ENCODE measurements at regions not wholly inside any gene's neighbourhood (a gene's known extent, or its start where the extent isn't known, plus 50 kb on each side); places are given as distances from the start of the nearest gene placed in this dataset.
"Not testable (repeated sequence)": the region's sequence is repeated elsewhere in the genome, so short reads cannot be mapped to it uniquely, and the experiment has no call there.

- DNase-seq (ENCODE audit: low read depth): no peak
- TF ChIP-seq CTCF (conservative IDR thresholded peaks at IDR 0.05; ENCODE audit: control insufficient read depth, insufficient read depth, low read depth, low read length): no peak
- H3K4me3 ChIP-seq (ENCODE audit: control insufficient read depth, low read depth, low read length): no peak overlapping the region
Observed at GRCh38 chr15:69871511-69872134, 226.1 kb downstream of the TLE3 start.

- DNase-seq (ENCODE audit: low read depth): no peak
- H3K4me3 ChIP-seq (ENCODE audit: control insufficient read depth, low read depth, low read length): no peak overlapping the region
- TF ChIP-seq CTCF (conservative IDR thresholded peaks at IDR 0.05; ENCODE audit: control insufficient read depth, insufficient read depth, low read depth, low read length): no peak
Observed at GRCh38 chr15:69873807-69874206, 223.9 kb downstream of the TLE3 start.

- DNase-seq (ENCODE audit: low read depth): no peak
Observed at GRCh38 chr15:69874321-69874720, 223.4 kb downstream of the TLE3 start.

GRCh38 chr15:69876064-69876940, 221.4 kb downstream of the TLE3 start:
- TF ChIP-seq CTCF (conservative IDR thresholded peaks at IDR 0.05; ENCODE audit: control insufficient read depth, insufficient read depth, low read depth, low read length): no peak
- no peak overlapping the region for H3K4me3 ChIP-seq (ENCODE audit: control insufficient read depth, low read depth, low read length)
- no peak for DNase-seq (ENCODE audit: low read depth)

More at GRCh38 chr15:69874321-69874720, 223.4 kb downstream of the TLE3 start:
- H3K4me3 ChIP-seq (ENCODE audit: control insufficient read depth, low read depth, low read length): no peak overlapping the region
- TF ChIP-seq CTCF (conservative IDR thresholded peaks at IDR 0.05; ENCODE audit: control insufficient read depth, insufficient read depth, low read depth, low read length): no peak

GRCh38 chr15:69879963-69880362, 217.8 kb downstream of the TLE3 start:
- H3K4me3 ChIP-seq (ENCODE audit: control insufficient read depth, low read depth, low read length): not testable (repeated sequence)

GRCh38 chr15:69880571-69881301, 217.0 kb downstream of the TLE3 start:
- no peak for TF ChIP-seq CTCF (conservative IDR thresholded peaks at IDR 0.05; ENCODE audit: control insufficient read depth, insufficient read depth, low read depth, low read length)
- no peak for DNase-seq (ENCODE audit: low read depth)
- H3K4me3 ChIP-seq (ENCODE audit: control insufficient read depth, low read depth, low read length): no peak overlapping the region

More at GRCh38 chr15:69879963-69880362, 217.8 kb downstream of the TLE3 start:
- not testable (repeated sequence) for DNase-seq (ENCODE audit: low read depth)

GRCh38 chr15:69881302-69881670, 216.4 kb downstream of the TLE3 start:
- DNase-seq (ENCODE audit: low read depth): no peak
- no peak overlapping the region for H3K4me3 ChIP-seq (ENCODE audit: control insufficient read depth, low read depth, low read length)
- no peak for TF ChIP-seq CTCF (conservative IDR thresholded peaks at IDR 0.05; ENCODE audit: control insufficient read depth, insufficient read depth, low read depth, low read length)

Data from fibroblast of mammary gland (primary cell).